Left lung (tissue), 4 donors: ENCODE measurements at regions not wholly inside any gene's neighbourhood (a gene's known extent, or its start where the extent isn't known, plus 50 kb on each side); places are given as distances from the start of the nearest gene placed in this dataset.
"Not testable (repeated sequence)": the region's sequence is repeated elsewhere in the genome, so short reads cannot be mapped to it uniquely, and the experiment has no call there.

Experiments
- ATAC-seq: fragments of 200-7000 bp; cut with Tn5 transposase; one replicate; pipeline ENCODE4 v1.9.1; 2020; ENCODE audit warnings: moderate library complexity
- DNase-seq, 4 donors: peaks; one replicate each; pipeline ENCODE4 v3.0.0-alpha.2; 2013 to 2020
- H3K27ac ChIP-seq, 2 donors: fragments of 200-600 bp; sonication (generic) in 1 of 2; one replicate each; pipeline versions ENCODE4 v1.5.0 to v1.8.0; 2020 to 2021
- H3K27me3 ChIP-seq, 2 donors: fragments of 200-600 bp; sonication (generic) in 1 of 2; one replicate each; pipeline versions ENCODE4 v1.5.0 to v1.8.0; 2020 to 2021
- H3K36me3 ChIP-seq, 2 donors: fragments of 200-600 bp; sonication (generic) in 1 of 2; one replicate each; pipeline versions ENCODE4 v1.5.0 to v1.8.0; 2020 to 2021
- H3K4me1 ChIP-seq, 2 donors: fragments of 200-600 bp; one replicate each; pipeline ENCODE4 v1.8.0; 2021
- H3K4me3 ChIP-seq, 2 donors: fragments of 200-600 bp; sonication (generic) in 1 of 2; one replicate each; pipeline versions ENCODE4 v1.5.0 to v1.8.0; 2020 to 2021; ENCODE audit warnings: mild to moderate bottlenecking in 1 of 2
- H3K9me3 ChIP-seq, 2 donors: fragments of 200-600 bp; sonication (generic) in 1 of 2; one replicate each; pipeline versions ENCODE4 v1.5.0 to v1.8.0; 2020 to 2021
- CTCF ChIP-seq, 2 donors: fragments of 200-600 bp; sonication (generic) in 1 of 2; IDR thresholded peaks; one replicate each; pipeline versions ENCODE4 v1.5.0 to v1.8.0; 2021; ENCODE audit warnings: antibody characterized with exemption in 2 of 2
- intact Hi-C, 2 donors: fragments of 100-400 bp; cut with DNase I; formaldehyde crosslinking; loops; one replicate each; pipeline versions ENCODE4 v1.11.2 to v1.14.2; 2022
- donor health status: DM: no; HTN: yes; CAD: no.
- donor health status: DM: no; HTN: no; CAD: no.

GRCh38 chr2:133871545-133872209 lies 303.4 kb upstream of the NCKAP5 start:
- ATAC-seq (no peak), DNase-seq (no peak)
- Histone ChIP-seq H3K9me3 (peaks cover 0 to 7% of the 10 kb centered on the region in 2 donors), H3K4me1 (no peaks in the 10 kb centered on the region), H3K4me3 (no peak overlapping the region), H3K27ac (no peak overlapping the region), H3K36me3 (no peaks in the 10 kb centered on the region), H3K27me3 (peaks cover 0 to under 1% of the 10 kb centered on the region in 2 donors)
- no peak for TF ChIP-seq CTCF (IDR thresholded peaks at IDR 0.05)
- intact Hi-C loops, result no loop called here

DNA sequence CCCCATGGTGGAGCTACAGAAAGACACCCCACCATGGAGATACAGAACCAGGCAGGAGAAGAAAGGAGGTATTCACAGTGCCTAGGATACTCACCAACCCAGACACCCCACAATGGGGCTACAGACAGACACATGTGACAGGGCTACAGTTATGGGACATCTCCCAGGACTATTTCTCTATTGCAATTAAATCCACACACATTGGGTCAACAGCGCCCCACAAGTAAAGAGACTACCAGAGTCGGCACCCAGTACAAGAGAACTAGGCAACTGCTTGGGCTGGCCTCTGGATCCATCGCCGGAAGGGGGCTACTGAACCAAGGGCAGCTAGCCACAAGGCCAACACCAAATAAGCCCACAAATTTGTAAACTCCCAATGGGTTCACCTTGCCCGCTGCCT lies 310.1 kb upstream of the NCKAP5 start:
- H3K4me1 ChIP-seq, result no peaks in the 10 kb centered on the region
- H3K4me3 ChIP-seq, result no peak overlapping the region
- no peaks in the 10 kb centered on the region for H3K36me3 ChIP-seq
- no peak for TF ChIP-seq CTCF (IDR thresholded peaks at IDR 0.05)
- H3K9me3 ChIP-seq, result no peaks in the 10 kb centered on the region
- ATAC-seq (no peak), DNase-seq (no peak)
- intact Hi-C loops, result no loop called here
- no peak overlapping the region for H3K27ac ChIP-seq
- H3K27me3 ChIP-seq, result no peaks in the 10 kb centered on the region

GRCh38 chr2:133879703-133880102 lies 311.4 kb upstream of the NCKAP5 start:
- no peak overlapping the region for H3K4me3 ChIP-seq
- no peaks in the 10 kb centered on the region for H3K9me3 ChIP-seq
- no peak overlapping the region for H3K27ac ChIP-seq
- ATAC-seq (no peak), DNase-seq (no peak)
- no peaks in the 10 kb centered on the region for H3K4me1 ChIP-seq
- H3K36me3 ChIP-seq, result no peaks in the 10 kb centered on the region
- TF ChIP-seq CTCF (IDR thresholded peaks at IDR 0.05), result no peak
- no peaks in the 10 kb centered on the region for H3K27me3 ChIP-seq
- intact Hi-C loops, result no loop called here

DNA sequence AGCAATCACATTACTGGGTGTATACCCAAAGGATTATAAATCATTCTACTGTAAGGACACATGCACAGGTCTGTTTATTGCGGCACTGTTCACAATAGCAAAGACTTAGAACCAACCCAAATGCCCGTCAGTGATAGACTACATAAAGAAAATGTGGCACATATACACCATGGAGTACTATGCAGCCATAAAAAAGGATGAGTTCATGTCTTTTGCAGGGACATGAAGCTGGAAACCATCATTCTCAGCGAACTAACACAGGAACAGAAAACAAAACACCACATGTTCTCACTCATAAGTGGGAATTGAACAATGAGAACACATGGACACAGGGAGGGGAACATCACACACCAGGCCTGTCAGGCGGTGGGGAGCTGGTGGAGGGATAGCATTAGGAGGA lies 313.9 kb upstream of the NCKAP5 start:
- intact Hi-C loops, H3K27me3 ChIP-seq, ATAC-seq, H3K4me3 ChIP-seq, H3K9me3 ChIP-seq, DNase-seq, H3K36me3 ChIP-seq, H3K4me1 ChIP-seq, H3K27ac ChIP-seq: not testable (repeated sequence)

DNA sequence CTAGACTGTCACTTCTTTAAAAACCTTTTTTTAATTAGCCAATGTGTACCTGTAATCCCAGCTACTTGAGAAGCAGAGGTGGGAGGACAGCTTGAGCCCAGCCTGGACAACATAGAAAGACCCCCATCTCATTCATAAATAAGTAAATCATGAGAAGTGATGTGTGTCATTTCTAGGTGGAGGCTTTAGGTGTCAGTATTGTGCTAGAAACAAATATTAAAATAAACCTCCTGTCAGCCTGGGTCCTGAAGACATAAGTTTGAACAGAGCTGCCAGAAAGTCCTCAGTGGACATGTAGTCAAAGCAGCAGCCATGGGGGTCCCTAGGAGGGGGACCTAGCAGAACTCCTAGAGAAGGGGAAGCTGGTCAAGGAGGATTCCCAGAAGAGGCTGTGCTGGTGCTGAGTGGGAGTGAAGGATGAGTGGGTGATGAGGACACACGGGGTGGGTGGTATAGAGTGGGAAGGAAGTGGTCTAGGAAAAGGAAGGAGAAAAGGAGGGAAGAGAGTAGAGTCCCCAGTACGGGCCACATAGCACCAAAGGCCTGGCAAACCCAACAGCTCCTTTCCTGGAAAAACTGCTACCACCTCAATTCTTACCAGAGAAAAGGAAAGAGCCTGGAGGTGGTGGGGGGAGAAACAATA lies 316.6 kb upstream of the NCKAP5 start:
- ATAC-seq (no peak), DNase-seq (no peak)
- Histone ChIP-seq H3K4me3 (no peak overlapping the region), H3K9me3 (no peaks in the 10 kb centered on the region), H3K4me1 (peaks cover 0 to 6% of the 10 kb centered on the region in 2 donors), H3K27me3 (no peaks in the 10 kb centered on the region), H3K36me3 (no peaks in the 10 kb centered on the region), H3K27ac (no peak overlapping the region)
- TF ChIP-seq CTCF (IDR thresholded peaks at IDR 0.05), result no peak
- intact Hi-C loops, result no loop called here
